ENCODE measurements at regions not wholly inside any gene's neighbourhood (a gene's known extent, or its start where the extent isn't known, plus 50 kb on each side); places are given as distances from the start of the nearest gene placed in this dataset.

GRCh38 chr14:40487824-40488223 is 1055.6 kb upstream of the FBXO33 start:
- H3K79me2 ChIP-seq (replicated peaks; ENCODE audit: insufficient read depth, low read length) = no peaks in the 10 kb centered on the region
- H3K27ac ChIP-seq (ENCODE audit: low read length) = no peak overlapping the region
- H3K4me2 ChIP-seq (ENCODE audit: low read length) = no peak overlapping the region
- no peaks in the 10 kb centered on the region for H4K20me1 ChIP-seq (ENCODE audit: insufficient read depth)
- no peaks in the 10 kb centered on the region for H3K9me2 ChIP-seq (ENCODE audit: insufficient read depth, low read length)
- H3K9me3 ChIP-seq (ENCODE audit: low read length) = no peaks in the 10 kb centered on the region
- no peak overlapping the region for H3K9ac ChIP-seq (ENCODE audit: low read length)
- no peak overlapping the region for H3K4me3 ChIP-seq (ENCODE audit: low read length)
- no peaks in the 10 kb centered on the region for H3F3A ChIP-seq (ENCODE audit: insufficient read depth, low read length, poor library complexity, severe bottlenecking)
- no peak for TF ChIP-seq REST (IDR thresholded peaks at IDR 0.05; ENCODE audit: borderline replicate concordance)
- no peak for TF ChIP-seq CTCF (IDR thresholded peaks at IDR 0.05; ENCODE audit: poor library complexity, severe bottlenecking)
- no peak for TF ChIP-seq RAD21 (conservative IDR thresholded peaks at IDR 0.05)
- TF ChIP-seq TAF1 (IDR thresholded peaks at IDR 0.05; ENCODE audit: low read depth) = no peak
- no peak for TF ChIP-seq SMC3 (conservative IDR thresholded peaks at IDR 0.05; ENCODE audit: poor library complexity)
- TF ChIP-seq EZH2 (IDR thresholded peaks at IDR 0.05; ENCODE audit: borderline replicate concordance, insufficient read depth, low read length, poor library complexity, severe bottlenecking) = no peak
- TF ChIP-seq MXI1 (conservative IDR thresholded peaks at IDR 0.05; ENCODE audit: poor library complexity, severe bottlenecking) = no peak
- no peak overlapping the region for H2AFZ ChIP-seq (ENCODE audit: low read depth, low read length)
- no peaks in the 10 kb centered on the region for H3K27me3 ChIP-seq (ENCODE audit: insufficient read depth, low read depth, low read length)
- no peaks in the 10 kb centered on the region for H3K36me3 ChIP-seq (ENCODE audit: insufficient read depth, low read length)

- no peak overlapping the region for H2AFZ ChIP-seq (ENCODE audit: low read depth, low read length)
- H3K9me3 ChIP-seq (ENCODE audit: low read length) = no peaks in the 10 kb centered on the region
- H3K27me3 ChIP-seq (ENCODE audit: insufficient read depth, low read depth, low read length) = no peaks in the 10 kb centered on the region
- H3K9me2 ChIP-seq (ENCODE audit: insufficient read depth, low read length) = no peaks in the 10 kb centered on the region
- H3K9ac ChIP-seq (ENCODE audit: low read length) = no peak overlapping the region
- no peaks in the 10 kb centered on the region for H3K79me2 ChIP-seq (replicated peaks; ENCODE audit: insufficient read depth, low read length)
- H4K20me1 ChIP-seq (ENCODE audit: insufficient read depth) = no peaks in the 10 kb centered on the region
- H3K4me2 ChIP-seq (ENCODE audit: low read length) = no peak overlapping the region
- no peaks in the 10 kb centered on the region for H3K36me3 ChIP-seq (ENCODE audit: insufficient read depth, low read length)
- no peak overlapping the region for H3K4me3 ChIP-seq (ENCODE audit: low read length)
- H3K27ac ChIP-seq (ENCODE audit: low read length) = no peak overlapping the region
- TF ChIP-seq EZH2 (IDR thresholded peaks at IDR 0.05; ENCODE audit: borderline replicate concordance, insufficient read depth, low read length, poor library complexity, severe bottlenecking) = no peak
- no peak for TF ChIP-seq MXI1 (conservative IDR thresholded peaks at IDR 0.05; ENCODE audit: poor library complexity, severe bottlenecking)
- TF ChIP-seq TAF1 (IDR thresholded peaks at IDR 0.05; ENCODE audit: low read depth) = no peak
- no peak for TF ChIP-seq CTCF (IDR thresholded peaks at IDR 0.05; ENCODE audit: poor library complexity, severe bottlenecking)
- TF ChIP-seq REST (IDR thresholded peaks at IDR 0.05; ENCODE audit: borderline replicate concordance) = no peak
- TF ChIP-seq EP300 (conservative IDR thresholded peaks at IDR 0.05; ENCODE audit: poor library complexity, severe bottlenecking) = no peak
- no peak for TF ChIP-seq SMC3 (conservative IDR thresholded peaks at IDR 0.05; ENCODE audit: poor library complexity)
- no peak for TF ChIP-seq RAD21 (conservative IDR thresholded peaks at IDR 0.05)
- TF ChIP-seq POLR2AphosphoS5 (IDR thresholded peaks at IDR 0.05) = no peak
- no peaks in the 10 kb centered on the region for H3F3A ChIP-seq (ENCODE audit: insufficient read depth, low read length, poor library complexity, severe bottlenecking)
These were observed 1053.5 kb upstream of the FBXO33 start for GRCh38 chr14:40485688-40486087.

Measured in neural cell (in vitro differentiated cells).